ENCODE measurements at regions not wholly inside any gene's neighbourhood (a gene's known extent, or its start where the extent isn't known, plus 50 kb on each side); places are given as distances from the start of the nearest gene placed in this dataset.
"Not testable (repeated sequence)": the region's sequence is repeated elsewhere in the genome, so short reads cannot be mapped to it uniquely, and the experiment has no call there.

DNA sequence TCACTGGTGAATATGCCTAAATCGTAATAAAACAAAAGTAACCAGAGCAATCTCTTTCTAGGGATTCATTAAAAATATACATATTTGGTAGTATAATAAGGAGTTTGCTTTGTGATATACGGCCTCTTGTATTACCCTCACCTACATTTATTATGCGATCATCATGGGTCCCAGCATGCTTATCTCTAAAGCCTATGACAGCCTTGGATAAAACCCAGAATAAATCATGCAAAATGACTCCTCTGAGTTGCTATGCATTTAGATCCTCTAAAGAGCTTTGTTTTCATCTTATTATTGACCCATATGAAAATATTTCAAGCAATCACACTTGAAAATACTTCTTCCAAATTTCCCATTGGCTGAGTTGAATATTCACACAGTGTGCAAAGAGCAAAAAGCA lies 432.3 kb downstream of the SUCLG1 start:
- intact Hi-C loops (cut with DNase I) = no loop called here
- DNase-seq (ENCODE audit: low spot score) (no peak), ATAC-seq (no peak)

DNA sequence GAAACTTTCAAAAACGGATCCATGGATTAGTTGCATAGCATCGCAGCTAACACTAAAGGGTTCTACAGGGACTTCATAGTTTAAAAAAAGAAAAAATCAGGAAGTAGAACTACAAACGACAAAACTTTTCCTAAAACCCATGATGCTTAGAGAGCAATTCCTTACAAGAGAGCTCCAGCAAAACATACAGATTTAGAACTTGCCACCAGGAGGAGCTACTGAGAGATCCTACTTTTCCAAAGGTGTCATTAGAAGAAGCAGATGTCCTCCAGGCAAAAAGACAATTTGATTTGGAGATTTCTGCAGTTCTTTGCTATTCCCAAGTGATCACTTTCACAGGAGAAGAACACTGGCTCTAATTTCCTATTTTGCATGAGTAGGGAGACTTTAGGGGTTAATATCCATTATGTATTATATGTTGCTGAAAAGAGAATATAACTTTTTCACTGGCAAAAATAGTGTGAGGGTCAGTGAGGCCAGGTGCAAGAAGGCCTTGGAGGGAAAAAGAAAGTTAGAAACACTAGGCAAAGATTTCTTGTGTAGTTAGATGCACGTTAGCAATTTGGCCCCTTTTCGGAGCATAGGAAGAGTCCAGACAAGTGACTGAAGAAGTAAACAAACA lies 436.2 kb downstream of the SUCLG1 start:
- intact Hi-C loops (cut with DNase I) = no loop called here
- ATAC-seq (no peak), DNase-seq (ENCODE audit: low spot score) (no peak)

DNA sequence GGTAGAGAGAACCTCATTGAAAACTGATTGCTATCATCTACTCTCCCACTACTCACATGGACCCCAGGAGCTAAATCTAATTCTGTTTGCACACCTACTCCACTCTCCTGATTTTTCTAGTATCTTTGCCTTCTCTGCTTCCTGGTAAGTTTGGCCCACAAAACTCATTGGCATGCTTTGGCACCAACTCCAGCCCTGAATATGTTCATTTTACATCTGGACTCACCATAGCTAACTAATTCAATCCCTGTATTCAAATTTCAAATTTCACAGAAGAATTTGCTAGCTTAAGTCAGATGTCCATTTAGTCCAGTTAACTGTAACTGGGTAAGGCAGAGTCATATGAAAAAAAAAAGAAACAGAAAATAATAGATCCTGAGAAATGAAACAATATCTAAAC lies 442.1 kb downstream of the SUCLG1 start:
- intact Hi-C loops (cut with DNase I) = no loop called here
- ATAC-seq = no peak
- no peak for DNase-seq (ENCODE audit: low spot score)

DNA sequence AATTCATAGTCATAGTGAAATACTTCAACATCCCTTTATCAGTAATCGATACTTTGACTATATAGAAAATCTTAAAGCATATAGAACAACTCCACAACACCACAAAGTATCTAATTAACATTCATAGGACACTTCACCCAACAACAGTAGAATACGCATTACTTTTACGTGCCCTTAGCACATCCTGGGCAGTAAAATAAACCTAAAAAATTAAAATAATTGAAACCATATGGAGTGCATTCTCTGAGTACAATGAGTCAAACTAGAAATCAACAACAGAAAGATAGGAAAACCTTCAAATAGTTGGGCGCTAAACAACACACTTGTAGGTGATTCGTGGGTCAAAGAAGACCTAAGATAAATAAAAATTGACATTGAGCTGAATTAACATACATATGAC lies 442.9 kb downstream of the SUCLG1 start:
- intact Hi-C loops (cut with DNase I) = no loop called here
- ATAC-seq (no peak), DNase-seq (ENCODE audit: low spot score) (no peak)

DNA sequence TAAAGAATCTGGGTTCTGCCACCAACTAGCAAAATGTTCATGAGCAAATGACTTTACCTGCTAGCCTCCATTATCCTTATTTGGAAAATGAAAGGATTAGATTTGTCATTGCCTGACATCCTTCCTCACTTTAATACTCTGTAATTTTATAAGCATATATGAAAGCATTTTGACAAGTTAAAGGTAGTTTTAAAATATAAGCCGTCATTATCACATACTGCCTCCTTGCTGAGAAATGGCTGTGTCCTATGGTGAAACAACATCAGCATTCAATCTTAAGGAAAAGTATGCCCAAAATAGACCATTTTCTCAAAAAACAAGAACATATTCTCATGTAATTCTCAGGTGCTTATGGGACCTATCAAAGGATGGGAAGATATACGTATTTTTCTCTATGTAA lies 461.2 kb downstream of the SUCLG1 start:
- ATAC-seq = no peak
- no peak for DNase-seq (ENCODE audit: low spot score)
- intact Hi-C loops (cut with DNase I) = no loop called here

DNA sequence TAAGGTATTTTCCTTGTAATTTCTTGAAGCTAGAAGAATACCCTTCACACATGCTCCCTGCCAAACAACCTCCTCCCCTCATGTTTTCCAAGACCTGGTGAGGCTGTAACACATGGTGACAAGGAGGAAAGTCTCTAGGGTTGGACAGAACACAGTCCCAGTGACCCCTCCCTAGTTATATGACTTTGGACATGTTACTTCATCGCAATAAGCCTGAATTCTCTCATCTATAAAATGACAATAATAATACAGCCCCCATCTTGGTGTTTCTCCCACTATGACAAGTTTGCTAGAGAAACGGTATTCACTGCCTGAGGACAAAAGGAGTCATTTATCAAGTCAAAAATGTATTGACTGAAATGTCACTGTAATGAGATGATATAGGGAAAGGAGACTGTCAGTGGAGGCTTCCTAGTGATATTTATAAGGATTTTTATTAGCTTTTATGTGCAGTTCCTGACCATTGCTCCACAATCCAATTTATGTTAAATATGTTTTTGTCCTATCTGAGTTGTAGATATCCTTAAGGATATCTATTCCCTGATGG lies 464.4 kb downstream of the SUCLG1 start:
- no peak for ATAC-seq
- intact Hi-C loops (cut with DNase I) = no loop called here
- DNase-seq (ENCODE audit: low spot score) = no peak

DNA sequence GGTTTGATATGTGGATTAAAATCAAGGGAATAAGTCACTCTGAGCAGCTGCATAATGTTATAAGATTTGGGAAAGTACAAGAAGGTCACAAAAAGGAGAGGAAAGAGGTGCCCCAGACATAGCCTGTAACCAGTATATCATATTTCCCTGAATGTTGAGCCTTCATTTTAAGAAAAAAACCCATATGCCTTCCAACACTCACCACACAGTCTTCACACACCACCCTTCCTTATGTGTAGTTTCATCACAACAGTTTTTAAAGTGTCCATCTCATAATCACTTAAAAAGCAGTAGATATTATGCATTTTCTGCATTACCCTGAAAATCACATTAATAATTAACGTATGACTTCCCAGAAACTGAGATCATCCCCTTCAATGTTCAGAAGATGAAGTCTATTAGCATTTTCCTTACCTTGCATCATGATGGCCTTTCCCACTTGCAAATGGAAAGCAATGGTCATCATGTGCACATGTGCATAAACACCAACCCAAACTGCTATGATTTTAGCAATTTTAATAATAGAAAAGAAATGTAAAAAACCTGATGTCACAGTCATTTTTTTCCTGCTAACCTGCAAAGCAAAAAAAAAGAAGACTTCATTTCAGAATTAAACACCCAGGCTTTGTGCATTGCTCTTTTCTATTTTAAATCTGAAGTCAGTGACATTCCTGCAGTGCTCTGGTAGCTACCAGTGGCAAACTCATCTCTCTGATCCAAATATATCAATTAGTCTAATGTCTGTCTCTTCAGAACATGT lies 465.0 kb downstream of the SUCLG1 start:
- no peak for DNase-seq (ENCODE audit: low spot score)
- intact Hi-C loops (cut with DNase I) = no loop called here
- ATAC-seq = no peak

DNA sequence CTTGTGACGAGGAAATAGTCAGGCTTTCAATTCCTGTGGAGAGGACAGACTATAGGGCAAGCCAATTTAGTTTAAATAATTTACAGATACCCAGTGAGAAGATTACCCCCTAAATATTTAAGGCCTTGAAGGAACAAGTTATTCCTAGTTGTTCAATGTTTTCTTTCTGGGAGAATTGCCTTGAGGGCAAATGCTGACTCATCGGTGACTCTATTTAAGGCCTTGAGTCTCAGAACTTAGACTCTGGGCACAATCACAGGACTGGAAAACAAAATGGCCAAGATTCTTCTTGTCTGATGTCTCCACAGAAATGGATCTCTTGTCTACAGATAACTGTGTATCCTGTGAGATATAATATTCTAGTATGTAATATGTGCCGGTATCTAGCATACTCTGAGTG lies 467.1 kb downstream of the SUCLG1 start:
- no peak for DNase-seq (ENCODE audit: low spot score)
- intact Hi-C loops (cut with DNase I) = no loop called here
- ATAC-seq = no peak

DNA sequence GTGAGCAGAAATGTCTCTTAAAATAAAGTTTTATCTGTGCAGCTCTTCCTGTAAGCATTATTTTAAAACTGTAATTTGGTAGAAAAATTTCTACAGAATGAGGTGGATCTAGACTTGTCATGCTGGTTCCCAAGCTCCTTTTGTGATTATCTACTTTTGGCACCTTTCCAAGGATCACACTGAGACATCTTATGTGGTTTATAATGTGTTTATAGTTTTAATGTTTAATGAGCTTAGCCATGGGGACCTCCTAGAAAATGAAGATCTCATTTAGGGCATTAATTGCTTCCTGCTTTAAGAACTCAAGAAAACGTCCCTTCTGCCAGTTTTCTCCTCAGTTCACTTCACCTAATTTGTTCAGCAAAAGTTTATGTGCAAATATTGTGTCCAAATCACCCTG lies 468.4 kb downstream of the SUCLG1 start:
- ATAC-seq (no peak), DNase-seq (ENCODE audit: low spot score) (no peak)
- intact Hi-C loops (cut with DNase I) = no loop called here

DNA sequence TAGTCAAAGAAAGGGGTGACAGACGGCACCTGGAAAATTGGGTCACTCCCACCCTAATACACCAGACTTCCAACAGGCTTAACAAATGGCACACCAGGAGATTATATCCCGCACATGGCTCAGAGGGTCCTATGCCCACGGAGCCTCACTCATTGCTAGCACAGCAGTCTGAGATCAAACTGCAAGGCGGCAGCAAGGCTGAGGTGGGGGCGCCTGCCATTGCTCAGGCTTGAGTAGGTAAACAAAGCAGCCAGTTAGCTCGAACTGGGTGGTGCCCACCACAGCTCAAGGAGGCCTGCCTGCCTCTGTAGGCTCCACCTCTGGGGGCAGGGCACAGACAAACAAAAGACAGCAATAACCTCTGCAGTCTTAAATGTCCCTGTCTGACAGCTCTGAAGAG lies 482.5 kb downstream of the SUCLG1 start:
- ATAC-seq; DNase-seq (ENCODE audit: low spot score): not testable (repeated sequence)
- intact Hi-C loops (cut with DNase I) = loop anchor here (5.0 kb wide), 1 partner anchor 1764 kb away; no protein-coding TSS in a partner anchor

DNA sequence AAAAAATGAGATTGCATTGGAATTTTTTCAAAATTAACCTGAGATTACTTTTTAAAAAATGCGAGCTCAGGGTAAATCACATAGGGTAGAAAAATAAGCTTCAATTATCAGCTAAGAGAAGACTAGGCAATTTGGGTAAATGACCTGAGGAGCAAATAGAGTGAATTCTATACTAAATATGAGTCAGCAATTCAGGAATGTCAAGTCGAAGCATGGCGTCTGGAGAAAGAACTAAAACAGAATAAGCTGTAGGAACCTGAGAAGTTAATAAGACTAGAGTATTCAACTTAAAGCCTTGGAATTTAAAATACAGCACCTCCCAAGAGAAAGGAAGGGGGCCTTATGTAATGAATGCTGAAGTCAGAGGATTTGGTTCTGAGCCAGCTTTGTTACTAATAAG lies 487.0 kb downstream of the SUCLG1 start:
- ATAC-seq = no peak
- no peak for DNase-seq (ENCODE audit: low spot score)
- intact Hi-C loops (cut with DNase I) = no loop called here

DNA sequence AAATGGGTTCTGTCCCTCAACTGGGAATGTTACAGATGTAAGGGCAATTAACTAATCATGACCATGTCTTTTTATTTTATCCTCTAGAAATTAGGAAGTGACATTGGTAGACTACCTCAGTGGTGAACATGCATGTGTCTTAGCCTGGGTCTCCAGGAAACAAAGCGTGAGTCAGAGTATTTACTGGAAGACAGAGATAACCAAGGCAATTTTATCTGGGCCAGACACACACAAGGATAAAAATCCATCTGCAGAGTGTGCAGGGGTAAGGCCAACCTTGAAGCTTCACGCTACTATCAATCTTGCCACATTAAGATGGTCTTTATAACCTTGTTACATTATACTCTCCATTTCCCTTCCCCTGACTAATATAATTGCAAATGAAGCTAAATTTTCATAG lies 487.5 kb downstream of the SUCLG1 start:
- DNase-seq (ENCODE audit: low spot score) = no peak
- ATAC-seq = no peak
- intact Hi-C loops (cut with DNase I) = no loop called here

DNA sequence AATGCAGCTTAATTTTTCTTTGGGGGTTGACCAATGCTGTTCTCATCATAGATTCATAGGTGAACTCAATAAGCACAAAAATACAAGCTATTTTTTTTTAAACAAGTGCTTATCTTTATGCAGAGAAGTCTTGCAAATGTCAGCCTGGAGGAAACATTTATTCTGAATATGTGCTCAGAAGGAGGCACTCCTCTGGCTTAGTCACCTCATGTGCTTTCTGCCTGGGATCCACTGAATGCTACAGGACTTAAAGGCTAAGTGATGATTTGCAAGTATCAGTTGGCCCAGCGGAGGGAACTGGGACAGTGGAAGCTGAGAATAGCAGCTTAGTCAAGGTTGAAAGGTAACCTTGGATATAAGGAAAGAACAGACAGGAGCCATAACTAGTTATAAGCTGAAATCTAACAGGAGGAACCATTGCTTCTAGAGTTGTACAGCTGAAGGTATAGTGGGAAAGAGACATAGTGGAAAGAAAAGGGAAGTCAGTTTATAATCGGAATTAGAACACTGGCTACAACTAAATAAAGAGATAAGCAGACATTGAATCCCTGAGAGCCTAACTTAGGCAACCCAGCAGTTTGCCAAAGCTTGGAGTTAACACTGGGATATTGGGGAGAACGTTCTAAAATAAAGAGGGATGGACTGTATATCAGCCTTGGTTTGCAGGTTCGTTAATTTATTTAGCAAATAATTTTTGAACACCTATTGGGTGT lies 488.7 kb downstream of the SUCLG1 start:
- DNase-seq (ENCODE audit: low spot score) = no peak
- intact Hi-C loops (cut with DNase I) = no loop called here
- no peak for ATAC-seq

DNA sequence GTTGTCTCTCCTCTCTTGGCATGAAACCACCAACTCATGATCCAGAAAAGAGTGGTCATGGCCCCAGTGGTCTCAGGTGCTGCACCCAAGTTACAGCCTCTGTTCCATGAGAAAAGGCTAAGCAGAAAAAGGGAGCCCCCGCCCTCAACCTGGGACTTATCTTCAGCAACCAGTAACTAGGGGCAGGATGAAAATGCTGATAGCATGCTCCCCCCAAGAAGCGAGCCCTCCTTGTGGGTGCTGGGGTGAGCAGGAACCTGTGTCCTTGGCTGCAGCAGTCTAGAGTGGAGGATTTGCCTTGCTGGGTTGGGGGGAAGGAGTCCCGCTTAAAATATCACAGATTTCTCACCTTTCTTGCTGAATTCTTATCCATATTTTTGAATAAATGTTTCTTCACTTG lies 490.0 kb downstream of the SUCLG1 start:
- ATAC-seq (no peak), DNase-seq (ENCODE audit: low spot score) (no peak)
- intact Hi-C loops (cut with DNase I) = no loop called here

DNA sequence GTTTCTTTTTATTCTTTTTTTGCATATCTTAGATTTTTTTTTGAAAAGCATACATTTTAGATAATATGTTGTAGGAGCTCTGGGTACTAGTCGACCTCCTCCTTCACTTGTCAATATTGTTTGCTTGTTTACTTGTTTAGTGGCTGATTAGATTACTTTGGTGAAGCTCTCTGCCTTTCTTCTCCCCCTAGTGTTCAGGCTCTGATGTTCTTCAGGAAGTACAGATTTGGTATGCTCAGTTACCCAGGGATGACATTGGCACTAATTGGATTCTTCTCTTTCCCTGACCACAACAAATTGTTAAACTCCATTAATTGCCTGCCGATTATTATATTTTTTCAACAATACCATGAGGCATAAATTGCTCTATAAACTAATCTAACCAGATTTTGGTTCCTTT lies 491.2 kb downstream of the SUCLG1 start:
- intact Hi-C loops (cut with DNase I) = no loop called here
- no peak for DNase-seq (ENCODE audit: low spot score)
- ATAC-seq = no peak

DNA sequence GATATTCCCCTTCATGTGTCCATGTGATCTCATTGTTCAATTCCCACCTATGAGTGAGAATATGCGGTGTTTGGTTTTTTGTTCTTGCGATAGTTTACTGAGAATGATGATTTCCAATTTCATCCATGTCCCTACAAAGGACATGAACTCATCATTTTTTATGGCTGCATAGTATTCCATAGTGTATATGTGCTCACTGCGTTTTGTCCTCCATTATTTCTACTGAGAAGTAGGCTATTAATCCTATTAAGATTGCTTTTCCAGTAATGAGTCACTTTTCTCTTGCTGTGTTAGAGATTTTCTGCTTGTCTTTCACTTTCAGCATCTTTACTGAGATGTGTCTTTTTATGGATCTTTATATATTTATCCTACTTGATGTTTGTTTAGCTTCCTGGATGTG lies 492.1 kb downstream of the SUCLG1 start:
- ATAC-seq; intact Hi-C loops (cut with DNase I); DNase-seq (ENCODE audit: low spot score): not testable (repeated sequence)

DNA sequence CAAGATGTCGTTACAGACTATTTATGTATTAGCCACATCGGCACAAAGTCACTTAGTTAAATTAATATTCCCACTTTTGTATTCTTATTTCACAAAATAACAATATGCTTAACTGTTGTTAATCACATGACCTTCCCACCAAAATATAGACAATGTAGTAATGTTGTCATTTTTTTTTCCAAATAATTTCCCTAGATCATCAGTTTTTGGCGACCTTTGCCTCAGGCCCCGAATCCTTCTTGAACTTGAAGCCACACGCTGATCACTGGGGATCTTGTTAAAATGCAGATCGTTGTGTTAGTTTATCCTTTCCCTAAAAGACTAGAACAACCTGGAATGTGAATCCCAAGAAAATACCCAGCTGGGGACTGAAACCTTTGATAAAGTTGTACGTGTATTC lies 497.6 kb downstream of the SUCLG1 start:
- intact Hi-C loops (cut with DNase I) = no loop called here
- no peak for DNase-seq (ENCODE audit: low spot score)
- no peak for ATAC-seq

DNA sequence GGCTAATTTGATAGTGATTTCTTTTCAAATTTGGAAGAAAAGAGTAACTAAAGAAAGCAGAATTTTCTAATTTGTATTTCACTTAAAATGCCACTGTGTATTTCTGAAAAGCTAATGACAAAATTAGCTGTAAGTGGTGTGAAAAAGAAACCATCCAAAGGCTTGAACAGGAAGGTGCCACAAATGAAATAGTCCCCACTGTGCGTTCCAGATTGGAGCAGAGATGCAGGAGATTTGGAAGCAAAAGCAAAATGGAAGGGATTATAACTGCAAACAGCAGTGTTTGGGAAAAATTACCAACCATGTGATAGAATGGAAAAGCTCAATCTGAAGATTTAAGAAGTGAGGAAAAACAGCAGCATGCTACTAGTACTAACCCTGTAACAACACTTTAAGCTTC lies 498.7 kb downstream of the SUCLG1 start:
- intact Hi-C loops (cut with DNase I) = no loop called here
- no peak for DNase-seq (ENCODE audit: low spot score)
- no peak for ATAC-seq

DNA sequence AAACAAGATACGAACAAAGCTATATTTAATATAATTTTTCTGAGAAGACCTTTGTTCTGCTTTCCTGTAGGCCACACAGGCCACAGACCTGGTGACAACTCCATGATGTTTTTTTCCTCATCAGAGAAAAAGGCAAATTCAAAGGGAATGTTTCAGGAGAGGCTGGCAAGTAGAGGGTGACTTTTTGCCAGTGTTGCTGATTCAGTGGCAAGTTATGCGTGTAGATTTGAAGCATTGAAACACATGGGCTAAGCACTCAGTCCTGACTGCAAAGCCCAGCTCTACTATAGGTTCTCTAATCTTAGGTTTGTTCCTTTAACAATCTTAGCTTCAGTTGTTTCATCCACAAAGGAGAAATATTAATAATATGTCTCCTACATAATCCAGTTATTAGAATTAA lies 499.8 kb downstream of the SUCLG1 start:
- intact Hi-C loops (cut with DNase I) = no loop called here
- no peak for DNase-seq (ENCODE audit: low spot score)
- ATAC-seq = no peak

DNA sequence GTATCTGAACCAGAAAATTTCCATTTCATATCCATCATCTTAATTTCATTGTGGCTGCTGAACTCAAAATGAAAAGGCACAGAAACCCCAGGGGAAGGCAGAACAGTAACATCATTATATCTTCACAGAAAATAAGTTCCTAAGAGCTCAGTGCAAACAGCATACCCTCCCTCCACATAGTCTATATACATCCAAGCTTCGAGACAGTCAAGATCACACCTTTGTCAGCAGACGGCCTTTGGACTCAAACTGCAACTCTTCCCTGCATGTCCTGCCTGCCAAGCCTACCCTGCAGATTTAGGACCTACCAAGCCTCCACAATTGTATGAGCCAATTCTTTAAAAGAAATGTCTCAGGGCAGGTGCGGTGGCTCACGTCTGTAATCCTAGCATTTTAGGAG lies 502.1 kb downstream of the SUCLG1 start:
- DNase-seq (ENCODE audit: low spot score) = no peak
- intact Hi-C loops (cut with DNase I) = no loop called here
- ATAC-seq = no peak
